ENCODE measurements at regions not wholly inside any gene's neighbourhood (a gene's known extent, or its start where the extent isn't known, plus 50 kb on each side); places are given as distances from the start of the nearest gene placed in this dataset.
"Not testable (repeated sequence)": the region's sequence is repeated elsewhere in the genome, so short reads cannot be mapped to it uniquely, and the experiment has no call there.

DNA sequence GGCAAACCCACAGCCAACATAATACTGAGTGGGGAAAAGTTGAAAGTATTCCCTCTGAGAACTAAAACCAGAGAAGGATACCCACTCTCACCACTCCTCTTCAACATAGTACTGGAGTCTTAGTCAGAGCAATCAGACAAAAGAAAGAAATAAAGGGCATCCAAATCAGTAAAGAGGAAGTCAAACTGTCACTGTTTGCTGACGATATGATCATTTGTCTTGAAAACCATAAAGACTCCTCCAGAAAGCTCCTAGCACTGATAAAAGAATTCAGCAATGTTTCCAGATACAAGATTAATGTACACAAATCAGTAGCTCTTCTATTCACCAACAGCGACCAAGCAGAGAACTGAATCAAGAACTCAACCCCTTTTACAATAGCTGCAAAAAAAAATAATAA, 64.0 kb upstream of the SSTR4 start:
- H3K9me3 Mint-ChIP-seq; H3K36me3 ChIP-seq; H3K4me3 ChIP-seq; DNase-seq (ENCODE audit: low spot score); H4K20me1 ChIP-seq (ENCODE audit: low read depth); H3K9me3 ChIP-seq (ENCODE audit: low read depth); H3K4me1 Mint-ChIP-seq; H3K27me3 Mint-ChIP-seq (ENCODE audit: insufficient read depth, low read depth); H2AFZ ChIP-seq (replicated peaks); H3K36me3 Mint-ChIP-seq; H3K79me2 ChIP-seq (ENCODE audit: low read depth); H3F3A ChIP-seq (ENCODE audit: low read depth); H3K27ac ChIP-seq; H3K9ac ChIP-seq; H3K4me1 ChIP-seq; H3K4me2 ChIP-seq; H3K4me3 Mint-ChIP-seq; H3K27me3 ChIP-seq; H3K27ac Mint-ChIP-seq: not testable (repeated sequence)

GRCh38 chr20:22974354-22974753, 60.8 kb upstream of the SSTR4 start:
- Mint-ChIP-seq H3K27ac (no peak overlapping the region), H3K36me3 (no peaks in the 10 kb centered on the region), H3K4me3 (no peak overlapping the region), H3K9me3 (no peaks in the 10 kb centered on the region), H3K4me1 (no peaks in the 10 kb centered on the region), H3K27me3 (ENCODE audit: insufficient read depth, low read depth) (peaks cover 3% of the 10 kb centered on the region)
- no peaks in the 10 kb centered on the region for H3K9me3 ChIP-seq (ENCODE audit: low read depth)
- H3K27ac ChIP-seq, result no peak overlapping the region
- H3K4me2 ChIP-seq, result no peak overlapping the region
- no peaks in the 10 kb centered on the region for H3K79me2 ChIP-seq (ENCODE audit: low read depth)
- H3K36me3 ChIP-seq, result no peaks in the 10 kb centered on the region
- H4K20me1 ChIP-seq (ENCODE audit: low read depth), result no peaks in the 10 kb centered on the region
- H3K9ac ChIP-seq, result no peak overlapping the region
- TF ChIP-seq EZH2 (IDR thresholded peaks at IDR 0.05) (no peak), CTCF (IDR thresholded peaks at IDR 0.05) (peak; percentile 68), EZH2phosphoT487 (IDR thresholded peaks at IDR 0.05) (no peak)
- H3K4me1 ChIP-seq, result no peaks in the 10 kb centered on the region
- no peaks in the 10 kb centered on the region for H3K27me3 ChIP-seq
- DNase-seq (ENCODE audit: low spot score), result peak; percentile 37
- H3K4me3 ChIP-seq, result no peak overlapping the region
- no peak overlapping the region for H2AFZ ChIP-seq (replicated peaks)
- no peaks in the 10 kb centered on the region for H3F3A ChIP-seq (ENCODE audit: low read depth)

GRCh38 chr20:22977047-22977785, 57.9 kb upstream of the SSTR4 start:
- Mint-ChIP-seq H3K27me3 (ENCODE audit: insufficient read depth, low read depth) (peaks cover 3% of the 10 kb centered on the region), H3K27ac (no peak overlapping the region), H3K9me3 (no peaks in the 10 kb centered on the region), H3K4me1 (no peaks in the 10 kb centered on the region), H3K36me3 (no peaks in the 10 kb centered on the region), H3K4me3 (no peak overlapping the region)
- Histone ChIP-seq H3K36me3 (no peaks in the 10 kb centered on the region), H3K9ac (no peak overlapping the region), H2AFZ (replicated peaks) (no peak overlapping the region), H4K20me1 (ENCODE audit: low read depth) (no peaks in the 10 kb centered on the region), H3K9me3 (ENCODE audit: low read depth) (no peaks in the 10 kb centered on the region), H3K79me2 (ENCODE audit: low read depth) (no peaks in the 10 kb centered on the region), H3F3A (ENCODE audit: low read depth) (no peaks in the 10 kb centered on the region), H3K4me3 (no peak overlapping the region), H3K4me1 (no peaks in the 10 kb centered on the region), H3K4me2 (no peak overlapping the region), H3K27ac (no peak overlapping the region), H3K27me3 (no peaks in the 10 kb centered on the region)
- TF ChIP-seq CTCF (IDR thresholded peaks at IDR 0.05) (no peak), EZH2phosphoT487 (IDR thresholded peaks at IDR 0.05) (no peak), EZH2 (IDR thresholded peaks at IDR 0.05) (no peak)
- no peak for DNase-seq (ENCODE audit: low spot score)

DNA sequence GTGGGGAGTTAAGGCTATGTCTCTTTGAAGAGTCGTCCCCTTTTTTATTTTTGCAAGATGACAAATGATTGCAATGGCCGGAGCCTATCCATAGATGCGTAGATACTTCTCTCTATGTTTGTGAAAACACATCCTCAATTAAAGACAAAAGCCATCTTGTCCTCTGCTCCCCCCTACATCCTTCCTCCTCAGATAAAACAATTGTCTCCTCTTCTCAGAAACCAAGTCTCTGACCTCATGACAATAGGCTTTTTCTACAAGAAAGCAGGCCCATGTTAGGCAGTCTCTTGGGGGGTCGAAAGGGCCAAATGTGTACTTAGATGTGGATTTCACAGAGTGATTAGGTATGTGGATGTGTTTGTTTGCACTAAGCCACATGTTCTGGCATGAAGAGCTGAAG, 51.1 kb upstream of the SSTR4 start:
- H3F3A ChIP-seq (ENCODE audit: low read depth), result no peaks in the 10 kb centered on the region
- no peak for DNase-seq (ENCODE audit: low spot score)
- no peak overlapping the region for H3K27ac ChIP-seq
- no peaks in the 10 kb centered on the region for H3K4me1 ChIP-seq
- no peak overlapping the region for H2AFZ ChIP-seq (replicated peaks)
- Mint-ChIP-seq H3K4me3 (no peak overlapping the region), H3K27ac (no peak overlapping the region), H3K27me3 (ENCODE audit: insufficient read depth, low read depth) (no peaks in the 10 kb centered on the region), H3K9me3 (no peaks in the 10 kb centered on the region), H3K36me3 (no peaks in the 10 kb centered on the region), H3K4me1 (no peaks in the 10 kb centered on the region)
- H3K36me3 ChIP-seq, result no peaks in the 10 kb centered on the region
- no peaks in the 10 kb centered on the region for H3K27me3 ChIP-seq
- no peaks in the 10 kb centered on the region for H3K9me3 ChIP-seq (ENCODE audit: low read depth)
- H3K4me3 ChIP-seq, result no peak overlapping the region
- no peaks in the 10 kb centered on the region for H3K79me2 ChIP-seq (ENCODE audit: low read depth)
- H4K20me1 ChIP-seq (ENCODE audit: low read depth), result no peaks in the 10 kb centered on the region
- no peak overlapping the region for H3K4me2 ChIP-seq
- H3K9ac ChIP-seq, result no peak overlapping the region
- no peak for TF ChIP-seq EZH2 (IDR thresholded peaks at IDR 0.05)
- TF ChIP-seq CTCF (IDR thresholded peaks at IDR 0.05), result no peak
- no peak for TF ChIP-seq EZH2phosphoT487 (IDR thresholded peaks at IDR 0.05)
